CD1c-positive myeloid dendritic cell (primary cell): ENCODE measurements at regions not wholly inside any gene's neighbourhood (a gene's known extent, or its start where the extent isn't known, plus 50 kb on each side); places are given as distances from the start of the nearest gene placed in this dataset.
A peak's percentile ranks its signal among the peaks of the same experiment; 100 is the strongest.

ENCODE experiments used
- DNase-seq: peaks from one replicate; pipeline ENCODE4 v3.0.0-alpha.2; 2016; ENCODE audit errors: extremely low spot score

DNA sequence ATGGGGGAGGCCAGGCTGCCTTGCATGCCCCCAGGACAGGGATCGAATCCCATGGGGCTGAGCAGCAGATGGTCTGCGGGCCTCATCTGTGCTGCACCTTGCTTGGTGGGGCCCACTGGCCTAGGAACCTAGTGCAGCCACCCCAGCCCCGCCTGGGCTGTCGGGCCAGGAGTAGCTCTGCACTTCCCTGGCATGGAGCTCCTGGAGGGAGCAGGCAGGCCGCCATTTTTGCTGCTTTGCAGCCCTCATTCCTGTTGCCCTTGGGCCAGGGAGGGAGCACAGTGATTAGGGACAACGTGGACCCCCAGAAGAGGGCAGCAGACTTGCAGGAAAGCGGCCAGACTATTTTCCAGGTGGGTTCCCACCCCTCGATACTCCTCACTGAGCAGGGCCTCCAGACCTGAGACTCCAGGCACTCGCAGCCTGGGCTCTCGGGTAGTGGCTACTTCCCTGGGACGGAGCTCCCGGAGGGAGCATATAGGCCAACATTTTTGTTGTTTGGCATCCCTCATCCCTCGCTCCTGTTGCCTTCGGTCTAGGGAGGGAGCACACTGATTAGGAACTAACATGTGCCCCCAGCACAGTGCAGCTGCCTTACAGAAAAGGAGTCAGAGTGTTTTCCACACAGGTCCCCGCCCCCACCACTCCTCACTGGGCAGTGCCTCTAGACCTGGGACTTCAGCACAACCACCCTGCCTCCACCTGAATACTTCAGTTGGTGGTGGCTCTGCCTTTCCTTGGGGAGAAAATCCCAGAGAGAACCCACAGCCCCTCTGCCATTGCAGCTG is 99.5 kb downstream of the MAIP1 start:
- DNase-seq, result no peak

DNA sequence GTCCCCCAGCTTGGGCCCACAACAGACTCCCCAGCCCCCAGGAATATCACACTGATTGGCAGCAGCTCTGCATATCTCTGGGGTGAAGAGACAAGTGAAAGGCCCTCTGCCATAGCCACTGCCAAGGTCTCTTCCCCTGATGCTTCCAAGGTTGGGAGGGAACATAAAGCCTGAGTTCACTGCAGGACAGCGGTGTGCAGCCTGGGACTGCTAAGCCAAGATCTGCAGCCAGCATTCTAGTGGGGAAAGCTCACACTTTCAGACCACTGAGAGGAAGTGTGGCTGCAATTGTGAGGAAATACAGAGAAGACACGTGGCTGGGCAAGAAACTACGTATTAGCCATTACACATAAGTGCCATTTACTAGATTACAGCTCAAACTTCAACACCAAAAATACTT is 100.7 kb downstream of the MAIP1 start:
- DNase-seq, result peak; percentile 2

DNA sequence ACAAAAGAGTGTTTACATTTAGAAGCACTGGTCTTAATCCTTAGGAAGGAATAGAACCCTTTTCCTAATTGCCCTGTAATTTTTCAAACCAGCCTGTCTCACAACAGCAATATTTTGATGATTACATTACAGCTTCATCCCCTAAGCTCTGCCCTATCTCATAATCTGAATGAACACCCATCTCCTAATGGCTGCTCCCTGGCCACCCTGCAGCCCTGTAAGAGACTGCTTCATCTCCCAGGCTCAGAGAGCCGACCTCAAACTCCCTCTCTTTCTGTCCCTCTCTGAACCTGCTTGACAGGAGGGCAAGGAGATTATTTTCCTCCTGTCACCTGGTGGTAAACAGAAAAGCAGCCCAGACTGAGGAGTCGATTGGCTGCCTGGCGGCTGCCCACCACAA is 107.8 kb downstream of the MAIP1 start:
- no peak for DNase-seq

DNA sequence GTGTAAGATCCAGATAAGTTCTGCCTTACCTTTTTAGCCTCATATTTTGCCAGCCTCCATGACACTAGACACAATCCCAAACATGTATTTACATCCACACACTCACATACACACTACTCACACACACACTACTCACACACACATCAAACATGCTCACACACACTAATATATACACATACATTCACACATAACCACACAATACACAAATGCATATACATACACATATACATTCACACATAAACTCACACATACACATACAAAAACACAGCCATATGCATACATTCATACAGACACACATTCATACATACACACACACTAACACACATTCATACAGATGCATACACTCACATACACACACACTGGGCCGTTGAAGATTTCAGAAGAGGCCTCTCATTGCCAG is 109.5 kb downstream of the MAIP1 start:
- no peak for DNase-seq

DNA sequence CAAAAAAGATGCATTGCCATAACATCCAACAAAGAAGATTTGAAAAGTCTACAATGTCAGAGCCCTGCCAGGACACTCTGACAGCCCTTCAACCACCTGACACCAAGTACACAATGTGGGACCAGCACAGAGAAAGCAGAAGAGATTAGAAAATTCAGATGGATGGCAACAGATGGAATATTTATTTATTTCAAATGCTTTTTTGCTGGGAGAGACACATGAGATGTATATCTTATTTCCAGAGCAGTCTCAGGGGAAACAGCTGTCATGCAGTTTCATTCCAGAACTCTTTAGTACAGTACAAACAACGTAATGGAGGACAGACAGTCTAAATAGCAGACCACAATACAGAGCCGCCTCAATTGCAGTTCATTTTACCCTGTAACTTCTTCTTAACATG is 110.1 kb downstream of the MAIP1 start:
- DNase-seq, result no peak

DNA sequence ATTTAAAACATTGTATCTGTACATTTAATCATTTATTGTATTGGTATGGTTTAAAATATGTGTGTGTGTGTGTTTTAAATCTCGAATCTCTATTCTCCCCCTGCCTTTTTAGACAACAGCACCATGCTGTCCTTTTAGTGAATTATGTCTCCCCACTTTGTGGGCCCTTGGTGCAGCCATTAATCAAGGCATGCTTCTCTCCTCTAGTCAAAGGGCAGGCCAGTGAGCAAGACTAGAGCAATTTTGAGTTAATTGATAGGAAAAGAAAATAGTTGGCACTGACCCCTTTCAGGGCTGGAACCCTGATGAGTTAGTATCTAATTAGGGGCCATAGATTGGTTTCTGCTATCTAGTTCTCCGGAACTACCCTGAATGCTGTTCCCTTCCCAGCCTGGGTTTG is 111.0 kb downstream of the MAIP1 start:
- no peak for DNase-seq

DNA sequence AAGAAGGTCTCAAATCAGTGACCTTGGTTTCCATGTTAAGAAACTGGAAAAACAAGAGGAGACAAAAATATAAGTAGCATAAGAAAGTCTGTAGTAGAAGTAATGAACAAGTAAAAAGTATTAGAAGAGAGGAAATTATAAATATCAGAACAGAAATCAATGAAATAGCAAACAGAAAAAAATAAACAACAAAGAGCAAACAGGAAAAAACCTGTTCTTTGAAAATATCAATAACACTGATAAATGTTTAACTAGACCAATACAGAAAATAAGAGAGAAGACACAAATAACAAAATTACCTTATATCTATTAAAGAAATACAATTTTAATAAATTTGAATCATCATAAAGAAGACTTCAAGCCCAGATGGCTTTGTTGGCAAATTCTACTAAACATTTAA is 113.3 kb downstream of the MAIP1 start:
- no peak for DNase-seq

DNA sequence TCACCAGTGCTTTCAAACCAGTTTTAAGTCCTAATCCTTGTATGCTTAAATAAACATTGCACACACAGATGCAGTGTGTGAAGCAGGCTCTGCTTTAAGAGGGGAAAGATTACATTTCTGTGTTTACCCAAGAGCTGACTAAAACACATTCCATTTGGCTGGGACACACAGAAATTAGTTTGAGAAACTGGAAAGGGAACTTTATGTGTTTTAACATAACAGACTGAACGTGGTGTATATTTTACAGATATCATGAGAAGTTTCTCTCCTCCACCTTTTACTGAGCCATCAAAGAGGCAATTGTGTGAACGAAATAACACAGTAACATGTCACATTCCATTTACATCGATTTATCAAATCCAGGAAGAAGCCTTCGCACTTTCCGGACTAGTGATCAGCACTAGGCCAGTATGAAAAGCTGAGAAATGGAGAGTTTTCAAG is 121.8 kb downstream of the MAIP1 start:
- no peak for DNase-seq

DNA sequence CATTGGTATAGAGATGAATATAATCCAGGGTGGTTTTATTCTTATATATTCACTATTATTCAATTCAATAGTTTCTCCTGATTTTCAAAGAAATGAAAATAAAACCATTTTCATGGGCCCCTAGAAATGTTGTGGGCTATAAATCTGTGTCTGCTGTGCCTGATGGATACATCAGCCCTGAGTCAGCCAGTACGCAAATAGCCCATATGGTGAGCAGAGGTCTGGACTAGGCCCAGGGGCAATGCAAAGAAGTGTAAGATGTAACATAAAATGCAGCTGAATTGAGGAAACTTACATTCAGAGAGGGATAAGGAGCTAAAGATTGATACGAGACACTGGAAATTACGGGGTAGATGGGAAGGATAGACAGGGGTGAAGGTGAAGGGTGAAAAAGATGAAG is 122.5 kb downstream of the MAIP1 start:
- DNase-seq, result no peak

DNA sequence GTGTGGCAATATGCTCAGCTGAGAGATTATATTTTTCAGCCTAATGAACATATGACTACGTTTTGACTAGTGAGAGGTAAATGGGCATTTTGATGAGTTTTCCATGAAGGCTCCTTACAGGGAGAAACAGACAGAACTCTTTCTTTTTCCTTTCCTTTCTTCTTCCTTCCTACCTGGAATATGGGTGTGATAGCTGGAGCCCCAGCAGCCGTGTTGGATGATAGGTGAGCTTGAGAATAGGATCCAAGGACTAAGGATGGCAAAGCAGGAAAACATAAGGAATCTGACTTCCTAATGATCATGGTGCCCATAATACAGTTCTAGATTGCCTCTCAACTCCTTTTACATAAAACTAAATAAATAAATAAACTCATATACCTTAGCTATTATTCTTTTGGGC is 124.0 kb downstream of the MAIP1 start:
- no peak for DNase-seq

DNA sequence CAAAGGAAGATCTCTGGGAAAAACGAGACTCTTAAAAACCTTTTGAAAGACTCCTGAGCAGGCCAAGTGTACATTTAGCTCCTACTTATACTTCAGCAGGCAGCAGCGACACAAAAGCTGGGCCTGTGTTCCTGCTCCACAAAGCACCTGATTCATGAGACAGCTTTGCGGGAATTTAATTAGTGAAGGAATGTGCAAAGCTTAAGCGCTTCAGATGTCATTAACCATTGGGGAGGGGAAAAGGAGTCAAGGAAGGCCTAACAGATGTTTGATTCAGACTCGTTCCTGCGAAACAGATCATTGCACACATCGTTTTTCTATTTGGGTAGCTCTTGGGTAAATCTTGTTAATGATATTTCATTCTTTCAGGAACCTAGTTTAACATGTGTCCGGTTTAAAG is 125.9 kb downstream of the MAIP1 start:
- DNase-seq, result no peak

DNA sequence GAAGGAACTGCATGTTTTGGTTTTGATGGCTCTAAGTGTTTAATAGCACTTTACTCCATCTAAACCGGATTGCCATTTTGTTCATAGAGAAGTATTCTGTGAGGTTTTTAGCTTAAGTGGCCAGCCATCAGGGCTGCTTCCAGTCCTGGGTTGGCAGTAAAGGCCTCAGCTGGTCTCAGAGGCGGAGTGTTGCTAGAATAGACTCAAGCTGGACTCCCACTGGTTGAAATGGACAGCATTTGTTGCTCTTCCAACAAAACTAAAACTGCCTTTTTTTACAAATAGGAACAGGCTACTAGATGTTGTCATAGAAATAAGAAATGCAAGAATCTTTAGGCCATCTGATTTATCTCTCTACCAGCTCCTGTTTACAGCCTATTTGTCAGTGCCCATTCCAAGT is 126.4 kb downstream of the MAIP1 start:
- DNase-seq, result no peak

DNA sequence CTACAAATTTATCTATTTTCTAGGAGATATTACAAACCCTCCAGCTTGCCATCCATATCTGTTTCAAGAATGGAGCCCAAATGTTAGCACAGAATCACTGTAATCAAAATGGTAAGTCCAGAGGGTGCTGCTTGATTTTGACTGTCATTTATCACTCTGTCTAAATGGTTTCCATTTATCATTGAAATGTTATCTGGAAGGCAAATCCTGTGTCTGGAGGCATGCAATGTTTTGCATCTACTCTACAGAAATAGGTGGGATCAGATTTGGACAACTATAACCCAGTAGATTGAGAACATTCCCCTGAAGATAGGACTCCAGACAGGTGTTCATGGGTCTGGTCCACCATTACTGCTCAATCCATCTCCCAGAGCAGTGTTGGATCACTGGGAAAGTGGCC is 128.7 kb downstream of the MAIP1 start:
- DNase-seq, result no peak

DNA sequence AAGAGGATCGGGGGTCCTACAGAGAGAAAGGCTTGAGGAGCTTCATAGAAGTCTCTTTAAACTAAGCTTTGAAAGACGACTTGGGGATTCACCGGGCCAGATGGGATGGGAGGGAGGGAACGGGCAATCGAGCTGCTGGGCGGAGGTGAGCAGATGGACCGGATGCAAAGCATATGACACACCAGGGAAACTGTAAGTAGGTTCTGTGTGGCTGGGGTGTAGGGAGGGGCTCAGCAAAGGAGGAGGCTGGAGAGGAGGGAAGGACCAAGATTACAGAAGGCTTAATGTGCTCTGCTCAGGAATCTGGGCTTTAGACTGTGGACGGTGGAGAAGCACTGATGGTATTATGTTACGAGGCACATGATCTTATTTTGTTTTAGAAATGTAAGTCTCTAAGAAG is 131.5 kb downstream of the MAIP1 start:
- DNase-seq, result no peak

DNA sequence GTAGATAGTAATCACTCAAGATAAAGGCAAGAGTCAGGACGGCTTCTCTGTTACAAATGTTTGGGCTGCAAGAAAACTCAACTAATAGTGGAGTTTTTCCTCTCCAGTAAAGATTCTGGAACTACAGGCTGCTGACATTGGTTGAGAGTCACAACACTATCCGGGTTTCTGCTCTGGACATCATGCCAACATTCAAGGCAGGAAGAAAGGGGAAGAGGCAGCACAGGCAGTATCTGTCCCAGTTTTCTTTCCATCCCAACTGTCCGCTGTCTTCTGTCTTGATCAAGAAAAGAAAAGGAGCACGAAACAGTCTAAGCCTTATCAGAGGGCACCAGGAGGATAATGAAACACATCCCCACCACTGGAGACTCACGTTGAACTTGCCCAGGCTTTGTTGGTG is 132.1 kb downstream of the MAIP1 start:
- DNase-seq, result no peak

DNA sequence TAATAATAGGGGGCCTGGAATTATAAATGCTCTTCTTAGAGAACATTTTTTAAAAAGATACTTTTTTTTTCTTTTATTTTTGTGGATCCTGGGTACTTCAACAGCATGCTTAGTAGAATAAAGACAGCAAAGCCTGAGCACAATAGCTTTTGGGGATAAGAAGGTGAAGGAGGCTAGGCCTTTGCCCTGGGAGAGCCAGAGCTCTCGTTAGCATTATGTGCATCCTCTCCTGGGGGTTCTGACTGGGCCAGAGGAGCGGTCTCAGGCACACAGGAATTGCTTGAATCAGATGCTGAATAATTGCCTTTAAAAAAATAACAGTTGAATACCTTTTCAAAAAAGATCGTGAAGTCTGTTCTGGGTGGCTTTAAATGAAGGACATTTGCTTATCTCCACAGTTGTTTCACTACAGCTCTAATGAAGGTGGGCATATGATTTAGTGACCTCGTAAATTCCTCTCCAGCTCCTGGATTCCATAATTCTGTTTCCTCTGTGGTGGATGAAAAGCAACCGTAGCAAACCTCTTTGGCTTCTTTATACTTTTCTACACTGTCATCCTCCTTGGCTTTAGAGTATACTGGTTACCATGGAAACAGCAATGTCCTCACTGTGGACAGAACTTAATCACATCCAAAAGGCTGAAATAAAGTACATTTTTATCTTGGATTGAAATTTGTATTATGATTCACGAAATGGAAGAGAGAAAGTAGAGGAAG is 133.8 kb downstream of the MAIP1 start:
- no peak for DNase-seq

DNA sequence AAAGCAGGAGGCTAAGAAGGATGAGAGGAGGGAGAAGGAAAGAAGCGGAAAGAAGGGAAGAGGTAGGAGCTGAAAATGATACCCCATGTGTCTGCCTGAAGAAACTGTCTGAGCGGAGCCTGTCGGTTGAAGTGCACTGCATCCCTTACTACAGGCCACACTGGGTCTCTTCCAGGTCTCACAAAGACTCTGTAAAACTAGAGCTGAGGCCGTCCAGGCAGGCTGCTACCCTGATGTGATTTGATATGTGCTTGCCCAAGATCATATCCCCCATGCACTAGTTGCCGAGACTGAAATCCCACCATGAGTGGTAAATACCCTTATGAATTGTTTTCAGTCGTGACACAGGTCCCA is 134.4 kb downstream of the MAIP1 start:
- no peak for DNase-seq

DNA sequence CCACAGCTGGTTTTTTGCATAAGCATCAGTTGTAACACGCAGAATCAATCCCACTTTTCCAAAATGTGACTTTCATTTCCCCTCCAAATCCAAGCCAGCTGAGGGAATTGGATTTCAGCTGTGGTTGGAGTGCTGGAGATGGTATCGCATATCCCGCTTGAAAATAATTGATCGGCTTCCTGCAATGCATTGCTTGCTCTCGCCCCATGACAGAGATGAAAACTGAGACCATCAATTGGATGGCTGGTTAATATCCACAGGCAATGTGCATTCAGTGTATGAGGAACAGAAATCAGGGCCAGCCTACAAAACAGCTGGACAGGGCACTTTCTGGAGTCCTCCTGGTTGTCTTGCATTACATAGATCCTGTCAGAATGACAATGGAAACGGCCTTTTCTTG is 135.3 kb downstream of the MAIP1 start:
- no peak for DNase-seq

DNA sequence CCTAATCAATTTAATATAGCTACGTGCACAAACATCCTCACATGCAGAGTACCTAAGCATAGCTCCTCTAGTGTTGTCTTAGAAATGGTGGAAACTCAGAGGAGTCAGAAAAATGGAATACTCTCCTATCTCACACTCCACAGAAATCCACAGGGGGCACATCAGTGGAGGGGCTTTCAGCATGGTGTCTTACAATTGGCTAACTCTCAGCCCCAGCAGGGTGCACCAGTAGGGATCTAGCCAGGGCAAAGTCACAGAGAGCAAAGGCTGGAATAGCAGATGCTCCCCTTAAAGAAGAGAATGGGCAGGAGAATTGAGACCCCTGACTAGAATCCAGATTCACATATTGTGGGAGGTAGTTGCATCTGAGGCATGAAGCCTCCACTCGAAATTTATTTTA is 135.7 kb downstream of the MAIP1 start:
- no peak for DNase-seq

DNA sequence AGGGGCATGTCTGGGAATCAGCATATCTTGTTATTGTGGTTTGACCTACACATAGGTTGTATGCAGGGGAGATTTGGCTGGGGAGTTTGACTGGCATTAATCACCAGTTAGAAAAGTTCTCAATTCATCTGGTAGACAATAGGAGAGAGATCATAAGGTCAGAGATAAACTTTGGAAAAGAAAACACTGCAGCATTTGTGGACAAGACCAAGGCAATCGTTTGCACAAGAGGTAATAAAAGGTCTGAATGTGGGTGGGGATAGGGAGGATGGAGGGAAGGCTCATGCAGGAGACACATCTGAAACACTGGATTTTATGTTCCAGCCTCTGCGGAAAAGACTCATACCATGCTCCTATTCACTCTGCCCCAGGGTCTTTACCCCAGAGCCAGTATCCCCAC is 136.9 kb downstream of the MAIP1 start:
- DNase-seq, result no peak

DNA sequence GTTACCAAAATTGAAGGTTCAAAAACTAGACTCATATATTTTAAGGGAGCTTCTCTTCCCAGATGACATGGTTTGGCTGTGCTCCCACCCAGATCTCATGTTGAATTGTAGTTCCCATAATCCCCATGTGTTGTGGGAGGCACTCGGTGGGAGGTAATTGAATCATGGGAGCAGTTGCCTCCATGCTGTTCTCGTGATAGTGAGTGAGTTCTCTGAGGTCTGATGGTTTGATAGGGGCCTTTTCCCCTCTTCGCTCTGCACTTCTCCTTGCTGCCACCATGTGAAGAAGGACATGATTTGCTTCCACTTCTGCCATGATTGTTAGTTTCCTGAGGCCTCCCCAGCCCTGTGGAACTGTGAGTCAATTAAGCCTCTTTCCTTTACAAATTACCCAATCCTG is 140.1 kb downstream of the MAIP1 start:
- no peak for DNase-seq

DNA sequence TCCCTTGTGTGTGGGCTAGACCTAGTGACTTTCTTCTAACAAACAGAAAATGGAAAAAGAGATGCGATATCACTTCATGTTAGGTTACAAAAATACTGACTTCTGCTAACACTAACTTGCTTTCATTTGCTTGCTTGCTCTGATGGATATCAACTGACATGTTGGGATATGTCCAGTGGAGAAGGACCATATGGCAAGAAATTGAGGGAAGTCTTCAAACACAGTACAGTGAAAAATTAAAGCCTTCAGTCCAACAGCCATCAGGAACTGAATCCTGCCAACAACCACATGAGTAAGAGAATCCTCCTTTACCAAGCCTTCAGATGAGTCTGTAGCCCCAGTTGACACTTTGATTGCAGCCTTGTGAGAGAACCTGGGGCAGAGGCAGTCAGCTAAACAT is 143.9 kb downstream of the MAIP1 start:
- DNase-seq, result no peak

DNA sequence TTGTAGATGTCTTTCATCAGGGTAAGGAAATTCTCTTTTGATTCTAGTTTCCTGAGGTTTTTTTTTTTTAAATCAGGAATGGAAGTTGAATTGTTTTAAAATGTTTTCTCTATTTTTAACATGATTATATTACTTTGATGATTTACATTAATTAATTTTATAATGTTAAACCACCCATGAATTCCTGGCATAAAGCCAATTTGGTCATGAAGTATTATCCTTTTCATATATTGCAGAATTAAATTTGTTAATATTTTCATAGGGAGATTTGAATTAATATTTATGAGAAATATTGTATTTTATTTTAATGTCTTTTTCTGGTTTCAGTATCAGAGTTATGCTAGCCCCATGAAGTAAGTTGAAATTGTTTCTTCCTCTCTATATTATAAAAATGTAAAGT is 144.6 kb downstream of the MAIP1 start:
- no peak for DNase-seq

DNA sequence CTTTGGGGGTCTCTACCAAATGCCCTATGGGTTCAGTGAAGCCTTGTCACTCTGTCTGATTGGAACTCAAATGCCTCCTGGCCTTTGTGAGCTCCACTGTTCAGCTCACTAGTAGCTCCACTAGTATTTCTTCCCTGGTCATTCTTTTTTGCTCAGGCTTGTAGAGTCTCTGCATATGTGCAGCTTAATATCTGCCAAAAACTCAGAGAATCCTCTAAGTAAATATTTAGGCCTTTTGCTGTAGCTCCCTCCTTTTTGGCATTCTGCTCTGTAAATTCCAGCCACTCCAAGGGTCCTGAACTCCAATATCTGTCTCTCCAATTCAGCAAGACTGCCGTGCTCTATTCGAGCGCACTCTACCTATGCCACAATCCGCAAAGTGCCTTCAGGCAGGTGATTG is 146.5 kb downstream of the MAIP1 start:
- no peak for DNase-seq
